ENCODE measurements at regions not wholly inside any gene's neighbourhood (a gene's known extent, or its start where the extent isn't known, plus 50 kb on each side); places are given as distances from the start of the nearest gene placed in this dataset.
A peak's percentile ranks its signal among the peaks of the same experiment; 100 is the strongest.
"Not testable (repeated sequence)": the region's sequence is repeated elsewhere in the genome, so short reads cannot be mapped to it uniquely, and the experiment has no call there.

DNA sequence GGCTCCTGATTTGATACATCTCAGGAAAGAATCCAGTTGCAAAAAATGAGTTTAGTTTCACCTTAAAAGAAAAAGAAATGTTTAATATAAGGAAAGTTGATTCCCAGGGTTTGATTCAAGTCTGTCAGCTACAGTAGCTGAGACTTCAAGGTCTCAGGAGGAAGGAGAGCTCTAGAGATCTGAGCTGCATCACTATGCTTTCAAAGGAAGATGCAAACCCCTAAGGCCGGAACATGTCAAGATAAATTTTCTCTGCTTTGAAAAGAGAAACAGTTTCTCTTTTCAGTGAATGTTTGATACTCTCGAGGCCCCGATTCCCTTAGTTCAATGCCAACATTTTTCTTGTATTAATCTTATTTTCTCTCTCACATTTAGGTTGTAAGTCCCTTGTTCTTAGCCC lies 128.6 kb downstream of the RGPD3 start:
- no peak for DNase-seq (ENCODE audit: low read depth, low spot score)
- Mint-ChIP-seq H3K4me1 (peaks cover 20% of the 10 kb centered on the region), H3K36me3 (ENCODE audit: low read depth) (no peaks in the 10 kb centered on the region), H3K27me3 (ENCODE audit: low read depth) (no peaks in the 10 kb centered on the region), H3K9me3 (peaks cover 3% of the 10 kb centered on the region), H3K4me3 (no peak overlapping the region), H3K27ac (ENCODE audit: unreplicated experiment) (peak overlapping the region; percentile 15)
- TF ChIP-seq, protein P1, sequence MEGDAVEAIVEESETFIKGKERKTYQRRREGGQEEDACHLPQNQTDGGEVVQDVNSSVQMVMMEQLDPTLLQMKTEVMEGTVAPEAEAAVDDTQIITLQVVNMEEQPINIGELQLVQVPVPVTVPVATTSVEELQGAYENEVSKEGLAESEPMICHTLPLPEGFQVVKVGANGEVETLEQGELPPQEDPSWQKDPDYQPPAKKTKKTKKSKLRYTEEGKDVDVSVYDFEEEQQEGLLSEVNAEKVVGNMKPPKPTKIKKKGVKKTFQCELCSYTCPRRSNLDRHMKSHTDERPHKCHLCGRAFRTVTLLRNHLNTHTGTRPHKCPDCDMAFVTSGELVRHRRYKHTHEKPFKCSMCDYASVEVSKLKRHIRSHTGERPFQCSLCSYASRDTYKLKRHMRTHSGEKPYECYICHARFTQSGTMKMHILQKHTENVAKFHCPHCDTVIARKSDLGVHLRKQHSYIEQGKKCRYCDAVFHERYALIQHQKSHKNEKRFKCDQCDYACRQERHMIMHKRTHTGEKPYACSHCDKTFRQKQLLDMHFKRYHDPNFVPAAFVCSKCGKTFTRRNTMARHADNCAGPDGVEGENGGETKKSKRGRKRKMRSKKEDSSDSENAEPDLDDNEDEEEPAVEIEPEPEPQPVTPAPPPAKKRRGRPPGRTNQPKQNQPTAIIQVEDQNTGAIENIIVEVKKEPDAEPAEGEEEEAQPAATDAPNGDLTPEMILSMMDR (conservative IDR thresholded peaks at IDR 0.05): no peak

DNA sequence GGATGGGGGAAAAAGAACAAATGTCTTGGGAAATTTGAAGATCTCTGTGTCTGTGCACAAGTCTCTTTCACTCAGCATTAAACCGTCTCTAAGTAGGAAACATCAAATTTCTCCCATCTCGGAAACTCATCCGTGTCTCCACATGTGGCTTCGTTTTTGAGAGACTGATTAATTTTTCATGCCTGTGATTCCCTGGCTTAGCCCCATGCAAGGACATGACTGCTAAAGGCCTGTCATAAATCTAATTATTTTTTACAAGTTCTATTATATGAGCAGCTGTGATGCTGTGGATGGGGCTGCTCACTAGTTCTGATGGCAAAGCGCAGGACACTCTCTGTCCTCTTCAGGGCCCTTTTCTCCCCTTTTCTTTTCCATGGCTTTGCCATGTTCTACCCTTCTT lies 129.1 kb downstream of the RGPD3 start:
- Mint-ChIP-seq H3K4me1 (peaks cover 21% of the 10 kb centered on the region), H3K27ac (ENCODE audit: unreplicated experiment) (peak overlapping the region; percentile 15), H3K9me3 (peaks cover 3% of the 10 kb centered on the region), H3K36me3 (ENCODE audit: low read depth) (no peaks in the 10 kb centered on the region), H3K27me3 (ENCODE audit: low read depth) (no peaks in the 10 kb centered on the region), H3K4me3 (no peak overlapping the region)
- TF ChIP-seq, protein P1 (conservative IDR thresholded peaks at IDR 0.05): no peak
- DNase-seq (ENCODE audit: low read depth, low spot score): no peak

DNA sequence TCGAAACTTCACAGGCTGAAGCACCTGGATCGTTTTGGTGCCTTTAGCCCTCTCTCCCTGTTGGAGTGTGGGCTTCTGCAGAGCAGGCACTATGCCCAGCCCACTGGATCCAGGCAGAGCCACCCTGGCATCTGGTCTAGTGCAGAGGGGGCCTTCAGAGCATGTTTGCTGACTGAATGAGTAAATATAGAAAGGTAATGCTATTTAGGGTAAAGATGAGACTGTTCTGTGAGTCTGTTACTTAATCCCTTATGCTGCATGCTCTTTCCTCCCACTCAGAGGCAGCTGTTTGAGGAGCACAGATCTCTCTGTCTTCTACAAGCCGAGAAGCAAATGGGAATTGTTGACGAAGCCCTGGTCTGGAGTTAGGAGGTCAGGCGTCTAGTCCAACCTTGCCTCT lies 130.2 kb downstream of the RGPD3 start:
- Mint-ChIP-seq H3K27ac (ENCODE audit: unreplicated experiment) (peak overlapping the region; percentile 60), H3K4me3 (no peak overlapping the region), H3K9me3 (peaks cover 5% of the 10 kb centered on the region)

DNA sequence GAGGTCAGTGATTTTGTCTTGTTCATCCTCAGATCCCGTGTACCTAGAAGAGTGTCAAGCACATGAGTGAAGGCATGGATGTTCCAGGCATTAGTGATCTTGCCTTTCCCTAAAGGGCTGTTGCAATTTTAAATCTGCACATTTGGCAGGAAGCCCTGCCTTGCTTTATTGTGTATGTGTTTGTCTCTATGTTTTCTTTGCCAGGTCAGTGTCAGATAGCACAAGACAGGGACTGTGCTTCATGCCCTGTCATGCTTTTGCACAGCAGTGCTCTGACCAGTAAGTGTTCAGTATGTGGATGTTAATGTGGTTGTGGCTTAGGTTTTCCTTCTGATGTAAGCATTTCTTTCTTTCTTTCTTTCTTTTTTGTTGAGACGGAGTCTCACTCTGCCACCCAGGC lies 131.5 kb downstream of the RGPD3 start:
- H3K36me3 Mint-ChIP-seq (ENCODE audit: low read depth): no peaks in the 10 kb centered on the region

More for the DNA sequence above, 130.2 kb downstream of the RGPD3 start:
- peaks cover 24% of the 10 kb centered on the region for H3K4me1 Mint-ChIP-seq
- DNase-seq (ENCODE audit: low read depth, low spot score): no peak
- no peaks in the 10 kb centered on the region for H3K27me3 Mint-ChIP-seq (ENCODE audit: low read depth)
- TF ChIP-seq, protein P1 (conservative IDR thresholded peaks at IDR 0.05): no peak
- H3K36me3 Mint-ChIP-seq (ENCODE audit: low read depth): no peaks in the 10 kb centered on the region

DNA sequence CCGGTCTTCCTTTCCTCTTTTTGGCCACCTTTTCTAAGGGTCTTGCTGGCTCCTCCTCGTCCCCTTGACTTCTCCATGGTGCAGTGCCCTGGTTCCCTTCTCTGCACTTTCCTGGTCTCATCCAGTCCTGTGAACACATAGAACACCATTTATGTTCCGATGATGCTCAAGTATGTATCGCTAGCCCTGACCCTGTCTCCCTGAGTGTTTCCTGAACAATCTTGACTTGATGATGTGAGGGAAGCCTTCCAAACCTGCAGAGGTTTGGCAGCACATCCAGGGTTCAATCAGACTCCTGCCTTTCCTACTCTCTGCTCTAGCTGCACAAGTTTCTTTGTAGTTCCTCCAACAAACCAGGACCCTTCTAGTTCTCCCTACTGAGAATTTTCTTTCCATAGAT lies 132.1 kb downstream of the RGPD3 start:
- Mint-ChIP-seq H3K36me3 (ENCODE audit: low read depth) (no peaks in the 10 kb centered on the region), H3K9me3 (peaks cover 2% of the 10 kb centered on the region), H3K27me3 (ENCODE audit: low read depth) (no peaks in the 10 kb centered on the region), H3K4me1 (peaks cover 39% of the 10 kb centered on the region), H3K27ac (ENCODE audit: unreplicated experiment) (no peak overlapping the region), H3K4me3 (no peak overlapping the region)
- DNase-seq (ENCODE audit: low read depth, low spot score): no peak
- TF ChIP-seq, protein P1 (conservative IDR thresholded peaks at IDR 0.05): no peak

More for the DNA sequence above, 131.5 kb downstream of the RGPD3 start:
- TF ChIP-seq, protein P1 (conservative IDR thresholded peaks at IDR 0.05): no peak
- H3K4me3 Mint-ChIP-seq: no peak overlapping the region
- H3K27me3 Mint-ChIP-seq (ENCODE audit: low read depth): no peaks in the 10 kb centered on the region
- peaks cover 2% of the 10 kb centered on the region for H3K9me3 Mint-ChIP-seq
- H3K27ac Mint-ChIP-seq (ENCODE audit: unreplicated experiment): no peak overlapping the region
- peaks cover 32% of the 10 kb centered on the region for H3K4me1 Mint-ChIP-seq
- DNase-seq (ENCODE audit: low read depth, low spot score): no peak

DNA sequence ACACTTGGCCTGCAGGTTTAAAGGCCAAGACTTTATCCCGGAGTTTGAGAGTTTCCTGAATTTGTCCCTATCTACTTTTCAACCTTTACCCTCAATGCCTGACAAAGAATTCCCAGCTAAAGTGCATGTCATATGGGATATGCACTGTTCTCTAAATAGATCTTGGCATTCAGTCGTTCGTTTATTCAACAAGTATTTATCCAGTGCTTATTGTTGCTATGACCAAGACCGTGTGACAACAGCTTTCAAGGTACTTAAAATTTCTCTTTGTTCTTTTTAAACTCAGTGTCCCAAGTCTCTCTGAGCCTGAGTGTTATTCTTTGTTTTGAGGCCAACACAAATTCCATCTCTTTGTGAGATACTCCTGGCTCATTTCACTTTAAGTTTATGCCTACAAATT lies 133.4 kb downstream of the RGPD3 start:
- no peaks in the 10 kb centered on the region for H3K36me3 Mint-ChIP-seq (ENCODE audit: low read depth)
- peaks cover 10% of the 10 kb centered on the region for H3K9me3 Mint-ChIP-seq
- no peak overlapping the region for H3K27ac Mint-ChIP-seq (ENCODE audit: unreplicated experiment)
- peaks cover 48% of the 10 kb centered on the region for H3K4me1 Mint-ChIP-seq
- TF ChIP-seq, protein P1 (conservative IDR thresholded peaks at IDR 0.05): no peak
- DNase-seq (ENCODE audit: low read depth, low spot score): no peak
- H3K27me3 Mint-ChIP-seq (ENCODE audit: low read depth): no peaks in the 10 kb centered on the region
- no peak overlapping the region for H3K4me3 Mint-ChIP-seq

DNA sequence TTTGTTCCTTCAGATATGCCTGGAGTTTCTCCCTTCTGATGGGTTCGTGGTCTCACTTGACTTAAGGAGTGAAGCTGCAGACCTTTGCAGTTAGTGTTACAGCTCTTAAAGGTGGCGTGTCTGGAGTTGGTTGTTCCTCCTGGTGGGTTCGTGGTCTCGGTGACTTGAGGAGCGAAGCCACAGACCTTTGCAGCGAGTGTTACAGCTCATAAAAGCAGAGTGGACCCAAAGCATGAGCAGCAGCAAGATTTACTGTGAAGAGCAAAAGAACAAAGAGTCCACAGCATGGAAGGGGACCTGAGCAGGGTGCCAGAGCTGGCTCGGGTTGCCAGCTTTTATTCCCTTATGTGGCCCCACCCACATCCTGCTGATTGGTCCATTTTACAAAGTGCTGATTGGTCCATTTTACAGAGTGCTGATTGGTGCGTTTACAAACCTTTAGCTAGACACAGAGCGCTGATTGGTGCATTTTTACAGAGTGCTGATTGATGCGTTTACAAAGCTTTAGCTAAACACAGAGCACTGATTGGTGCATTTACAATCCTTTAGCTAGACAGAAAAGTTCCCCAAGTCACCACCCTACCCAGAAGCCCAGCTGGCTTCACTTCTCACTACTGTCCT lies 134.8 kb downstream of the RGPD3 start:
- H3K4me1 Mint-ChIP-seq: peaks cover 50% of the 10 kb centered on the region
- not testable (repeated sequence) for H3K27me3 Mint-ChIP-seq (ENCODE audit: low read depth); H3K27ac Mint-ChIP-seq (ENCODE audit: unreplicated experiment); H3K4me3 Mint-ChIP-seq; H3K9me3 Mint-ChIP-seq; H3K36me3 Mint-ChIP-seq (ENCODE audit: low read depth); DNase-seq (ENCODE audit: low read depth, low spot score)
